ENCODE measurements at regions not wholly inside any gene's neighbourhood (a gene's known extent, or its start where the extent isn't known, plus 50 kb on each side); places are given as distances from the start of the nearest gene placed in this dataset.
A peak's percentile ranks its signal among the peaks of the same experiment; 100 is the strongest.

DNA sequence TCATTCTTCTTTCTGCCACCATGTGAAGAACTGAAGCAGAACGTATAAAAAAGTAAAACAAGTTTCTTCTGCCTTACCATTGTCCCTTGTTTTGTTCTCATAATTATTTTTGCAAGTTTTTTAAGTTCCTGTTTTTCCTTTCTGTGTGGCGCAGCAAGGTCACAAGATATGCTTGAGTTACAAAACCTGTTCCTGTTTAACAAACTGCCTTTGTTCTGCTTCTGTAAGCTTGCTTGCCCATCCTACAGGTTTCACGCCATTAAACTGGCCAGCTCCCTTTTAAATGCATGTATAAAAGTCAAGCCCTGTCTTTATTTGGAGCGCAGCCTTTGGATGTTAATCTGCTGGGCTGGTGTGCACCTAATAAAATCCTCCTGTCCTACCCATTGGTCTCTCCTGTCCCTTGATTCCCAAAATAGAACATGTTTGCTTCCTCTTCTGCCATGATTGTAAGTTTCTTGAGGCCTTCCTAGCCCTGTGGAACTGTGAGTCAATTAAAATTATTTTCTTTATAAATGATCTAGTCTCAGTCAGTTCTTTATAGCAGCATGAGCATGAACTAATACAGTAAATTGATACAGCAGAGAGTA is 1115.4 kb downstream of the SLITRK1 start:
- ChIA-PET CTCF (no interaction called here), POLR2A (ENCODE audit: unreplicated experiment) (no interaction called here)
- Histone ChIP-seq H3K9ac (ENCODE audit: low read length) (no peak overlapping the region), H3K27me3 (ENCODE audit: low read length) (no peaks in the 10 kb centered on the region), H3K79me2 (ENCODE audit: low read length) (no peaks in the 10 kb centered on the region), H3K4me1 (ENCODE audit: insufficient read depth, low read length) (no peaks in the 10 kb centered on the region), H3K36me3 (ENCODE audit: low read depth, low read length) (no peaks in the 10 kb centered on the region), H3K4me3 (ENCODE audit: low read length) (no peak overlapping the region), H3K9me2 (replicated peaks; ENCODE audit: low read length) (no peaks in the 10 kb centered on the region), H3K9me3 (ENCODE audit: low read length) (no peaks in the 10 kb centered on the region), H3K27ac (ENCODE audit: low read length) (no peak overlapping the region), H3K4me2 (ENCODE audit: low read length) (no peak overlapping the region), H2AFZ (ENCODE audit: low read length) (no peak overlapping the region), H4K20me1 (ENCODE audit: low read length) (no peaks in the 10 kb centered on the region), H3F3A (ENCODE audit: low read length, unreplicated experiment) (no peaks in the 10 kb centered on the region)
- ATAC-seq (no peak), DNase-seq (no peak)
- BruUV-seq (replicated peaks) = no TSS peak
- TF ChIP-seq EZH2 (IDR thresholded peaks at IDR 0.05; ENCODE audit: low read length, unreplicated experiment) = no peak
- no peak for TF ChIP-seq EZH2phosphoT487 (IDR thresholded peaks at IDR 0.05; ENCODE audit: borderline replicate concordance, low read length)
- no peak for TF ChIP-seq CTCF (conservative IDR thresholded peaks at IDR 0.05; ENCODE audit: low read depth, low read length)
- intact Hi-C loops (cut with micrococcal nuclease) = no loop called here

DNA sequence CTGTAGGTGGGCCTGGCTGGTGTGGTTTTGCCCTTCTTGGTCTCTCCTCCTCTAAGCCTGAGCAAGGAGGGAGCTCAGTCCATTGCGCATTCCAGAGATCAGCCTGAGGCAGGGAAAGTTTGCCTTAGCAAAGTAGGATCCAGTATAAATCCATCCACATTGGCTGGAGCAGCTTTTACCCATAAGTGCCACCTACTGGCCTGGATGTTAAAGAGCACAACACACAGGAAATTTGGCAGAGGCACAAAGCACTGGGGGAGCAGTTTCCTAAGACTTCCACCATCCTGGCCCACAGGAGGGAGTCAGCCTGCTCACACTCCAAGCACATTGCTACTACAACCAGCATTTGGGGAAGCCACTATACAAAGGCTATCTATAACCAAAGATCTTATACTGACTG is 1124.2 kb downstream of the SLITRK1 start:
- H3F3A ChIP-seq (ENCODE audit: low read length, unreplicated experiment) = no peaks in the 10 kb centered on the region
- no peaks in the 10 kb centered on the region for H3K79me2 ChIP-seq (ENCODE audit: low read length)
- CTCF ChIA-PET = no interaction called here
- H3K36me3 ChIP-seq (ENCODE audit: low read depth, low read length) = no peaks in the 10 kb centered on the region
- POLR2A ChIA-PET (ENCODE audit: unreplicated experiment) = no interaction called here
- BruUV-seq (replicated peaks) = no TSS peak
- H3K27ac ChIP-seq (ENCODE audit: low read length) = no peak overlapping the region
- H4K20me1 ChIP-seq (ENCODE audit: low read length) = no peaks in the 10 kb centered on the region
- H3K9me3 ChIP-seq (ENCODE audit: low read length) = no peaks in the 10 kb centered on the region
- intact Hi-C loops (cut with micrococcal nuclease) = no loop called here
- DNase-seq (peak; percentile 48), ATAC-seq (no peak)
- H3K4me2 ChIP-seq (ENCODE audit: low read length) = no peak overlapping the region
- no peaks in the 10 kb centered on the region for H3K9me2 ChIP-seq (replicated peaks; ENCODE audit: low read length)
- H3K9ac ChIP-seq (ENCODE audit: low read length) = no peak overlapping the region
- H3K4me1 ChIP-seq (ENCODE audit: insufficient read depth, low read length) = no peaks in the 10 kb centered on the region
- no peak overlapping the region for H3K4me3 ChIP-seq (ENCODE audit: low read length)
- no peak overlapping the region for H2AFZ ChIP-seq (ENCODE audit: low read length)
- H3K27me3 ChIP-seq (ENCODE audit: low read length) = no peaks in the 10 kb centered on the region
- TF ChIP-seq EZH2 (IDR thresholded peaks at IDR 0.05; ENCODE audit: low read length, unreplicated experiment) = no peak
- peak; percentile 58 for TF ChIP-seq CTCF (conservative IDR thresholded peaks at IDR 0.05; ENCODE audit: low read depth, low read length)

GRCh38 chr13:82751206-82751605 is 1131.1 kb downstream of the SLITRK1 start:
- Histone ChIP-seq H3K9me3 (ENCODE audit: low read length) (no peaks in the 10 kb centered on the region), H3K36me3 (ENCODE audit: low read depth, low read length) (no peaks in the 10 kb centered on the region), H3K9me2 (replicated peaks; ENCODE audit: low read length) (no peaks in the 10 kb centered on the region), H4K20me1 (ENCODE audit: low read length) (no peaks in the 10 kb centered on the region), H3F3A (ENCODE audit: low read length, unreplicated experiment) (no peaks in the 10 kb centered on the region), H3K79me2 (ENCODE audit: low read length) (no peaks in the 10 kb centered on the region), H2AFZ (ENCODE audit: low read length) (no peak overlapping the region), H3K9ac (ENCODE audit: low read length) (no peak overlapping the region), H3K4me1 (ENCODE audit: insufficient read depth, low read length) (no peaks in the 10 kb centered on the region), H3K4me2 (ENCODE audit: low read length) (no peak overlapping the region), H3K27me3 (ENCODE audit: low read length) (no peaks in the 10 kb centered on the region), H3K27ac (ENCODE audit: low read length) (no peak overlapping the region), H3K4me3 (ENCODE audit: low read length) (no peak overlapping the region)
- TF ChIP-seq CTCF (conservative IDR thresholded peaks at IDR 0.05; ENCODE audit: low read depth, low read length) (no peak), EZH2phosphoT487 (IDR thresholded peaks at IDR 0.05; ENCODE audit: borderline replicate concordance, low read length) (no peak), EZH2 (IDR thresholded peaks at IDR 0.05; ENCODE audit: low read length, unreplicated experiment) (no peak)
- CTCF ChIA-PET = no interaction called here
- DNase-seq (no peak), ATAC-seq (no peak)
- no TSS peak for BruUV-seq (replicated peaks)
- POLR2A ChIA-PET (ENCODE audit: unreplicated experiment) = no interaction called here
- intact Hi-C loops (cut with micrococcal nuclease) = no loop called here
